Adrenal gland (tissue), 9 donors: ENCODE measurements at regions not wholly inside any gene's neighbourhood (a gene's known extent, or its start where the extent isn't known, plus 50 kb on each side); places are given as distances from the start of the nearest gene placed in this dataset.
A peak's percentile ranks its signal among the peaks of the same experiment; 100 is the strongest.
"Not testable (repeated sequence)": the region's sequence is repeated elsewhere in the genome, so short reads cannot be mapped to it uniquely, and the experiment has no call there.

Source experiments
- DNase-seq, 7 donors: peaks; one replicate each; pipeline ENCODE4 v3.0.0-alpha.2; 2019 to 2020
- H3K27ac ChIP-seq, 5 donors: fragments of 200-600 bp; sonication (generic) in 4 of 5; 1 replicate in 3 of 5; 2 replicates in 2 of 5; pipeline versions ENCODE4 v1.5.1 to v1.8.0; 2016 to 2020; ENCODE audit warnings: mild to moderate bottlenecking in 1 of 5
- H3K27me3 ChIP-seq: fragments of 200-600 bp; 2 replicates; pipeline ENCODE4 v1.8.0; 2021
- H3K36me3 ChIP-seq, 2 donors: fragments of 200-600 bp; replicated peaks in 1 of 2; 1 replicate in 1 of 2; 2 replicates in 1 of 2; pipeline versions ENCODE4 v1.5.1 to v1.8.0; 2018 to 2022
- H3K4me1 ChIP-seq, 2 donors: fragments of 200-600 bp; replicated peaks in 1 of 2; 1 replicate in 1 of 2; 2 replicates in 1 of 2; pipeline versions ENCODE4 v1.5.1 to v1.8.0; 2018 to 2021
- H3K4me3 ChIP-seq, 4 donors: fragments of 200-600 bp; sonication (generic) in 3 of 4; one replicate each; pipeline ENCODE4 v1.5.1; 2016 to 2018
- H3K9me3 ChIP-seq, 3 donors: fragments of 200-600 bp; sonication (generic) in 1 of 3; replicated peaks in 1 of 3; 1 replicate in 2 of 3; 2 replicates in 1 of 3; pipeline versions ENCODE4 v1.5.1 to v1.8.0; 2016 to 2021
- WGBS, 4 donors: extraction: QIAGEN DNeasy Blood & Tissue Kit in 2 of 4; methylation state at CpG; one replicate each; pipeline versions ENCODE4 v1.1.5 to v1.1.7; 2013 to 2017; 5-methylcytosine and 5-hydroxymethylcytosine counted together
- intact Hi-C, 2 donors: fragments of 100-400 bp; cut with DNase I; formaldehyde crosslinking; loops; one replicate each; pipeline versions ENCODE4 v1.14.1 to v1.15.0; 2022 to 2023
- small RNA-seq, 2 donors: library from RNA; depleted of rRNA; stranded (forward); fragments of <200 nt; gene quantifications; one replicate each; pipeline ENCODE3, GENCODE V24; 2016
- donor health status: healthy with polysubstance abuse.
- donor health status: Bipolar disorder and iron deficiency.
- donor health status: DM: yes; HTN: yes; CAD: no.
- donor health status: DM: no; HTN: no; CAD: no.
- donor health status: DM: no; HTN: no; CAD: no.

DNA sequence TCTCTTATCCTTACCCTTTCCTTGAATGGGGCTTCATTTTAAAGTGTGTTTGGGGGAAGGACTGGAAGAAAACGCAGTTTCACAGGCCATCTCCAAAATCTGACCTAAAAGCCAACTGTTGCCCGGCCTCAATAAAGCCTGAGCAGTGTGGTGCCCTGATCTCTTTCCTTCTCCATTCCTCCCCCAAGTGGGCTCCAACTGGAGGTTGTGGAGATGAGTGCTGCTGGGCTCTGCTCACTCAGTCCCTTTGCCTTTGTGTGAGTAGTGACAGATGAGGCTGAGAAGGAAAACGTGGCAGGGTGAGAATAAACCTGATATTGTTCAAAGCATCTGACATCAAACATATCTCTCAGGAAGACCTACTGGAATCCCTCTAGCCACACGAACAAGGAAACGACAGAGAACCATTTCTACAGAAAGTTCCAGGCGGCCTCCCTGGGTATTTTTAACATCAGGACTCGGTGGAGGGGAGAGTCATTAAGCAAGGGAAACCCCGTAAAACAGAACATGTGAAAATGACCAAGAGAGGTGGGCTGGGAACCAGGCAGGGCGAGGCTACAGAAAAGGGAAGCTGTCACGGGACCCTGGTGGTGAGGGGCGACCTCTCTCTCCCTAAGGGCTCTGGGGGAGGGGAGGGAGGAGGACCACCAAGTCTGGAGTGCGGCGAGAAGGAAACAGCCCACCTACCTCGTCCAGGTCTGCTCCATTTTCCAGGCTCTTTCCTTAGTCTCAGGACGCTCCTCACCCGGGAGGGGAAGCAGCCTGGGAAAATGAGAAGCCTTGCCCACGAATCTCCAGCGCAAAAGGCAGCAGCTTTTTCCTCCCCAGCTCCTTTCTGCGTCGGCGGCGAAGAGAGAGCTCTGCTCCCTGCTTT, 59.1 kb upstream of the NBPF26 start:
- intact Hi-C loops, H3K4me1 ChIP-seq, DNase-seq, H3K36me3 ChIP-seq, H3K27me3 ChIP-seq, H3K4me3 ChIP-seq, H3K9me3 ChIP-seq, H3K27ac ChIP-seq: not testable (repeated sequence)
- WGBS, 4 donors, result 22 to 60% methylated on average over 3 to 6 of the region's 22 CpGs; no CpG with 5 or more reads in 2 of the 4 donors

DNA sequence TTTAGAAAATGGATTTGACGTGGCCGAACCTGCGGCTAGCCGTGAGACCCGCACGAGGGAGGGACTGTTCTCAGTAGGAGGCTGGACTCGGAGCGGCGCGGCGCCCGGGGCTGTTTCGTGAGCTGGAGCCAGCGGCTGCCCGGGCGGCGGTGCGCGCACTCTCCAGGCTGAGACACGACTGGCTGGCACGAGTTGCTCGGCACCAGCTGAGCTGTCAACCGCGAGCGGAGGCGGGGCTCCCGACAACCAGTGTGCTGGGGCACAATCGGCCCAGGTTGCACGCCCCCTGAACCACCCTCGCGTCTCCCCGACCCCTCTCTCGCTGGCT, 58.5 kb upstream of the NBPF26 start:
- H3K9me3 ChIP-seq, H3K36me3 ChIP-seq, intact Hi-C loops, H3K4me3 ChIP-seq, H3K27ac ChIP-seq, H3K27me3 ChIP-seq, H3K4me1 ChIP-seq: not testable (repeated sequence)
- 0% methylated on average over 12 to 14 of the region's 33 CpGs; no CpG with 5 or more reads in 2 of the 4 donors for WGBS, 4 donors
- peak in 4 of 7 donors; percentile 13 to 30 (median 14) for DNase-seq

DNA sequence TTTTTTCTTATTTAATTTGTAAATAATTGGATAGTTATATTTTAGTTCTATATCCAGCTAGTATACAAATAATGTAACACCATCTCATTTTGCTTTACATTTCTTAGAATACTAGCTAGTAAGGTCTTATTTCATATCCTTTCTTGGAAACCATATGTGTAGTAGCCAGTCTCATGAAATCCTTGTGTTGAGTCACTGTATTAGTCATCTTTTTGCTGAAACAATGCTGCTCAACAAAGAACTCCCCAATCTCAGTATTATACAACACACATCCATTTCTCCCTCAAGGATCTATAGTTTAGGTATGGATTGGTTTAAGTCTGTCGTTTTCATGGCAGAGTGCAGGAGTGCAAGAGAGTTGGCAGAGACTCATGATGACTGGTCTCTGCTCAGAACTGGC, 55.6 kb upstream of the NBPF26 start:
- H3K27ac ChIP-seq, H3K27me3 ChIP-seq, H3K36me3 ChIP-seq, H3K4me1 ChIP-seq, DNase-seq, H3K4me3 ChIP-seq, H3K9me3 ChIP-seq, intact Hi-C loops: not testable (repeated sequence)
- WGBS, 4 donors, result no CpG with 5 or more reads among the region's 1 CpG

Small RNAs in the stretch of these regions (small RNA-seq; reads per million reads assigned to genes)
- 0 reads per million in 2 donors for gene RF00004
